Astrocyte (in vitro differentiated cells and primary cell): ENCODE measurements at regions not wholly inside any gene's neighbourhood (a gene's known extent, or its start where the extent isn't known, plus 50 kb on each side); places are given as distances from the start of the nearest gene placed in this dataset.

Source experiments
- DNase-seq: peaks from one replicate; pipeline ENCODE4 v3.0.0-alpha.2; 2010; ENCODE audit warnings: low read depth
- FAIRE-seq: peaks from 2 replicates; lab custom pipeline; 2011; peaks lifted over from hg19 to GRCh38; lab: Jason Lieb, UNC
- H2AFZ ChIP-seq: 2 replicates; pipeline ENCODE4 v1.6.0; 2012; ENCODE audit warnings: low read depth, low read length, inconsistent platforms
- H3K27ac ChIP-seq: 2 replicates; pipeline ENCODE4 v1.5.1; 2011; ENCODE audit warnings: low read depth, low read length, inconsistent platforms
- H3K27me3 ChIP-seq: 2 replicates; pipeline ENCODE4 v1.6.0; 2011; ENCODE audit warnings: low read length, inconsistent platforms; ENCODE audit not compliant: insufficient read depth
- H3K36me3 ChIP-seq: 2 replicates; pipeline ENCODE4 v1.5.1; 2011; ENCODE audit warnings: low read length, inconsistent platforms; ENCODE audit not compliant: insufficient read depth
- H3K4me1 ChIP-seq: 2 replicates; pipeline ENCODE4 v1.5.1; 2011; ENCODE audit warnings: low read length, inconsistent platforms; ENCODE audit not compliant: insufficient read depth
- H3K4me2 ChIP-seq: 2 replicates; pipeline ENCODE4 v1.6.0; 2012; ENCODE audit warnings: low read length, inconsistent platforms
- H3K4me3 ChIP-seq: 2 replicates; pipeline ENCODE4 v1.5.1; 2011; ENCODE audit warnings: low read depth, mild to moderate bottlenecking, low read length, inconsistent platforms; ENCODE audit not compliant: insufficient read depth
- H3K79me2 ChIP-seq: 2 replicates; pipeline ENCODE4 v1.6.0; 2012; ENCODE audit warnings: mild to moderate bottlenecking, low read length, inconsistent platforms; ENCODE audit not compliant: insufficient read depth
- H3K9ac ChIP-seq: 2 replicates; pipeline ENCODE4 v1.6.0; 2012; ENCODE audit warnings: mild to moderate bottlenecking, low read length, inconsistent platforms
- H3K9me3 ChIP-seq: 2 replicates; pipeline ENCODE4 v1.5.1; 2012; ENCODE audit warnings: low read depth, mild to moderate bottlenecking, low read length, inconsistent platforms; ENCODE audit not compliant: insufficient read depth
- H4K20me1 ChIP-seq: 2 replicates; pipeline ENCODE4 v1.6.0; 2012; ENCODE audit warnings: low read length, inconsistent platforms; ENCODE audit not compliant: insufficient read depth
- H3K27ac Mint-ChIP-seq: one replicate; pipeline ENCODE4 v1.8.0; 2021; ENCODE audit warnings: mild to moderate bottlenecking, mixed read lengths; ENCODE audit not compliant: unreplicated experiment
- H3K27me3 Mint-ChIP-seq: one replicate; pipeline ENCODE4 v1.8.0; 2021; ENCODE audit warnings: low read depth, mixed read lengths; ENCODE audit not compliant: unreplicated experiment
- H3K36me3 Mint-ChIP-seq: one replicate; pipeline ENCODE4 v1.8.0; 2021; ENCODE audit warnings: low read depth, mixed read lengths; ENCODE audit not compliant: unreplicated experiment
- H3K4me1 Mint-ChIP-seq: one replicate; pipeline ENCODE4 v1.8.0; 2021; ENCODE audit warnings: low read depth, mixed read lengths; ENCODE audit not compliant: unreplicated experiment
- H3K4me3 Mint-ChIP-seq: one replicate; pipeline ENCODE4 v1.8.0; 2021; ENCODE audit warnings: mild to moderate bottlenecking, moderate library complexity, mixed read lengths; ENCODE audit not compliant: unreplicated experiment
- H3K9me3 Mint-ChIP-seq: one replicate; pipeline ENCODE4 v1.8.0; 2021; ENCODE audit warnings: mild to moderate bottlenecking, mixed read lengths; ENCODE audit not compliant: unreplicated experiment
- CTCF ChIP-seq: IDR thresholded peaks from 2 replicates; pipeline ENCODE4 v1.5.1; 2011; ENCODE audit warnings: low read depth, mild to moderate bottlenecking, inconsistent platforms, low read length, moderate library complexity; ENCODE audit not compliant: insufficient read depth
- EZH2 ChIP-seq: IDR thresholded peaks from 2 replicates; pipeline ENCODE4 v1.6.1; 2012; ENCODE audit warnings: mild to moderate bottlenecking, low read length, inconsistent platforms; ENCODE audit not compliant: insufficient read depth

- H3K36me3 Mint-ChIP-seq, result no peaks in the 10 kb centered on the region
- no peak for FAIRE-seq
- no peaks in the 10 kb centered on the region for H3K9me3 Mint-ChIP-seq
- Histone ChIP-seq H3K79me2 (no peaks in the 10 kb centered on the region), H3K27ac (no peak overlapping the region), H3K9ac (no peak overlapping the region), H3K4me1 (no peaks in the 10 kb centered on the region), H2AFZ (no peak overlapping the region), H3K4me3 (no peak overlapping the region), H3K27me3 (no peaks in the 10 kb centered on the region), H3K9me3 (no peaks in the 10 kb centered on the region), H3K4me2 (no peak overlapping the region), H4K20me1 (no peaks in the 10 kb centered on the region), H3K36me3 (no peaks in the 10 kb centered on the region)
- no peaks in the 10 kb centered on the region for H3K4me1 Mint-ChIP-seq
- no peak overlapping the region for H3K4me3 Mint-ChIP-seq
- DNase-seq, result no peak
- TF ChIP-seq CTCF (no peak), EZH2 (no peak)
- H3K27ac Mint-ChIP-seq, result no peak overlapping the region
- peaks cover 1% of the 10 kb centered on the region for H3K27me3 Mint-ChIP-seq
Observed at GRCh38 chr1:242870966-242871365, 346.5 kb upstream of the PLD5 start.

- H4K20me1 ChIP-seq, result no peaks in the 10 kb centered on the region
- DNase-seq (no peak), FAIRE-seq (no peak)
- TF ChIP-seq CTCF (no peak), EZH2 (no peak)
- H3K4me3 ChIP-seq, result no peak overlapping the region
- no peaks in the 10 kb centered on the region for H3K4me1 ChIP-seq
- H3K27me3 ChIP-seq, result no peaks in the 10 kb centered on the region
- Mint-ChIP-seq H3K27me3 (peaks cover 1% of the 10 kb centered on the region), H3K27ac (no peak overlapping the region), H3K4me1 (no peaks in the 10 kb centered on the region), H3K4me3 (no peak overlapping the region), H3K36me3 (no peaks in the 10 kb centered on the region), H3K9me3 (peaks cover 5% of the 10 kb centered on the region)
- H3K9ac ChIP-seq, result no peak overlapping the region
- H3K27ac ChIP-seq, result no peak overlapping the region
- H3K4me2 ChIP-seq, result no peak overlapping the region
- H3K9me3 ChIP-seq, result no peaks in the 10 kb centered on the region
- H3K36me3 ChIP-seq, result no peaks in the 10 kb centered on the region
- H3K79me2 ChIP-seq, result no peaks in the 10 kb centered on the region
- no peak overlapping the region for H2AFZ ChIP-seq
Observed at GRCh38 chr1:242856289-242856688, 331.8 kb upstream of the PLD5 start.

- TF ChIP-seq CTCF (no peak), EZH2 (no peak)
- Mint-ChIP-seq H3K4me3 (no peak overlapping the region), H3K36me3 (no peaks in the 10 kb centered on the region), H3K9me3 (peaks cover 12% of the 10 kb centered on the region), H3K27me3 (peaks cover 1% of the 10 kb centered on the region), H3K27ac (no peak overlapping the region), H3K4me1 (no peaks in the 10 kb centered on the region)
- no peak overlapping the region for H3K27ac ChIP-seq
- no peak overlapping the region for H2AFZ ChIP-seq
- H3K9me3 ChIP-seq, result no peaks in the 10 kb centered on the region
- no peak overlapping the region for H3K4me2 ChIP-seq
- H3K79me2 ChIP-seq, result no peaks in the 10 kb centered on the region
- no peaks in the 10 kb centered on the region for H3K4me1 ChIP-seq
- H3K4me3 ChIP-seq, result no peak overlapping the region
- no peaks in the 10 kb centered on the region for H3K36me3 ChIP-seq
- H3K27me3 ChIP-seq, result no peaks in the 10 kb centered on the region
- FAIRE-seq, result no peak
- DNase-seq, result no peak
- no peak overlapping the region for H3K9ac ChIP-seq
- no peaks in the 10 kb centered on the region for H4K20me1 ChIP-seq
Observed at GRCh38 chr1:242854466-242854865, 330.0 kb upstream of the PLD5 start.
